Activated B cell treated with CpG ODN at 0.5 μM for 24 hours (primary cell): ENCODE measurements at regions not wholly inside any gene's neighbourhood (a gene's known extent, or its start where the extent isn't known, plus 50 kb on each side); places are given as distances from the start of the nearest gene placed in this dataset.

ENCODE experiments used
- ATAC-seq: fragments of 200-7000 bp; cut with Tn5 transposase; one replicate; pipeline ENCODE4 v1.10.0; 2021; ENCODE audit warnings: low read depth, mild to moderate bottlenecking, moderate library complexity
- CTCF ChIA-PET: fragments of 350-600 bp; sonication (Branson Sonifier 250); formaldehyde crosslinking; loops from one replicate; lab custom pipeline; 2021; ENCODE audit warnings: antibody characterized with exemption; lab: Charles Lee
- POLR2A ChIA-PET: fragments of 350-600 bp; sonication (Branson Sonifier 250); formaldehyde crosslinking; loops from one replicate; lab custom pipeline; 2021; ENCODE audit warnings: antibody characterized with exemption; lab: Charles Lee
- DNase-seq: peaks from one replicate; pipeline ENCODE4 v3.0.0; 2022
- H3K27ac Mint-ChIP-seq: one replicate; pipeline ENCODE4 v1.8.0; 2020; ENCODE audit warnings: mixed read lengths
- H3K27me3 Mint-ChIP-seq: one replicate; pipeline ENCODE4 v1.8.0; 2021; ENCODE audit warnings: mixed read lengths
- H3K36me3 Mint-ChIP-seq: one replicate; pipeline ENCODE4 v1.8.0; 2021; ENCODE audit warnings: low read depth, mixed read lengths
- H3K4me1 Mint-ChIP-seq: one replicate; pipeline ENCODE4 v1.8.0; 2021; ENCODE audit warnings: mixed read lengths
- H3K4me3 Mint-ChIP-seq: one replicate; pipeline ENCODE4 v1.8.0; 2020; ENCODE audit warnings: mild to moderate bottlenecking, mixed read lengths
- H3K9me3 Mint-ChIP-seq: one replicate; pipeline ENCODE4 v1.8.0; 2020; ENCODE audit warnings: mixed read lengths
- CTCF ChIP-seq: fragments of 200-600 bp; IDR thresholded peaks from one replicate; pipeline ENCODE4 v1.8.0; 2022; ENCODE audit warnings: antibody characterized with exemption, mild to moderate bottlenecking
- intact Hi-C: fragments of 100-400 bp; cut with micrococcal nuclease; formaldehyde crosslinking; loops from one replicate; pipeline ENCODE4 v1.15.1; 2024

GRCh38 chr12:108457006-108457733 lies 57.9 kb upstream of the FICD start:
- ATAC-seq (no peak), DNase-seq (no peak)
- Mint-ChIP-seq H3K4me1 (no peaks in the 10 kb centered on the region), H3K27ac (no peak overlapping the region), H3K4me3 (no peak overlapping the region), H3K27me3 (peaks cover 11% of the 10 kb centered on the region), H3K36me3 (no peaks in the 10 kb centered on the region), H3K9me3 (no peaks in the 10 kb centered on the region)
- TF ChIP-seq CTCF, result no peak
- intact Hi-C loops, result loop anchor here (1.0 to 5.0 kb wide), 3 partner anchors 358 to 780 kb away; no protein-coding TSS in a partner anchor
- CTCF ChIA-PET, result interaction anchor here (1.1 to 1.5 kb wide), 4 partner anchors 55 to 467 kb away, joined by 3 to 6 read pairs (median 6); no protein-coding TSS in a partner anchor
- POLR2A ChIA-PET, result no interaction called here

- Mint-ChIP-seq H3K27ac (no peak overlapping the region), H3K36me3 (no peaks in the 10 kb centered on the region), H3K9me3 (no peaks in the 10 kb centered on the region), H3K27me3 (peaks cover 21% of the 10 kb centered on the region), H3K4me3 (no peak overlapping the region), H3K4me1 (no peaks in the 10 kb centered on the region)
- DNase-seq (no peak), ATAC-seq (no peak)
- intact Hi-C loops, result loop anchor here (5.0 kb wide), 1 partner anchor 778 kb away; no protein-coding TSS in a partner anchor
- ChIA-PET POLR2A (no interaction called here), CTCF (no interaction called here)
- TF ChIP-seq CTCF, result no peak
Observed at GRCh38 chr12:108455706-108456105, 59.4 kb upstream of the FICD start.

GRCh38 chr12:108454539-108455139 lies 60.4 kb upstream of the FICD start:
- ATAC-seq (no peak), DNase-seq (no peak)
- Mint-ChIP-seq H3K27ac (no peak overlapping the region), H3K27me3 (peaks cover 19% of the 10 kb centered on the region), H3K4me3 (no peak overlapping the region), H3K36me3 (no peaks in the 10 kb centered on the region), H3K9me3 (no peaks in the 10 kb centered on the region), H3K4me1 (no peaks in the 10 kb centered on the region)
- CTCF ChIA-PET, result interaction anchor here (1.0 kb wide), 1 partner anchor 352 kb away, joined by 3 read pairs; no protein-coding TSS in a partner anchor
- POLR2A ChIA-PET, result no interaction called here
- no peak for TF ChIP-seq CTCF
- intact Hi-C loops, result loop anchor here (5.0 kb wide), 1 partner anchor 777 kb away; no protein-coding TSS in a partner anchor

GRCh38 chr12:108449478-108449877 lies 65.6 kb upstream of the FICD start:
- Mint-ChIP-seq H3K36me3 (no peaks in the 10 kb centered on the region), H3K4me1 (no peaks in the 10 kb centered on the region), H3K9me3 (no peaks in the 10 kb centered on the region), H3K4me3 (no peak overlapping the region), H3K27me3 (peaks cover 34% of the 10 kb centered on the region), H3K27ac (no peak overlapping the region)
- ATAC-seq (no peak), DNase-seq (no peak)
- ChIA-PET CTCF (no interaction called here), POLR2A (no interaction called here)
- intact Hi-C loops, result no loop called here
- no peak for TF ChIP-seq CTCF

GRCh38 chr12:108448246-108448645 lies 66.8 kb upstream of the FICD start:
- Mint-ChIP-seq H3K4me3 (no peak overlapping the region), H3K9me3 (no peaks in the 10 kb centered on the region), H3K4me1 (no peaks in the 10 kb centered on the region), H3K36me3 (no peaks in the 10 kb centered on the region), H3K27ac (no peak overlapping the region), H3K27me3 (peaks cover 34% of the 10 kb centered on the region)
- ATAC-seq (no peak), DNase-seq (no peak)
- POLR2A ChIA-PET, result no interaction called here
- TF ChIP-seq CTCF, result no peak
- intact Hi-C loops, result no loop called here
- CTCF ChIA-PET, result no interaction called here
